Stimulated activated CD8-positive, alpha-beta memory T cell treated with anti-CD3 and anti-CD28 coated beads, Interleukin-15, amount 100 ng/mL, for 48 hours (primary cell): ENCODE measurements at regions not wholly inside any gene's neighbourhood (a gene's known extent, or its start where the extent isn't known, plus 50 kb on each side); places are given as distances from the start of the nearest gene placed in this dataset.

ENCODE experiments used
- DNase-seq, 2 donors: peaks; one replicate each; pipeline ENCODE4 v3.0.0-alpha.2; 2020; ENCODE audit warnings: low read depth in 2 of 2

DNA sequence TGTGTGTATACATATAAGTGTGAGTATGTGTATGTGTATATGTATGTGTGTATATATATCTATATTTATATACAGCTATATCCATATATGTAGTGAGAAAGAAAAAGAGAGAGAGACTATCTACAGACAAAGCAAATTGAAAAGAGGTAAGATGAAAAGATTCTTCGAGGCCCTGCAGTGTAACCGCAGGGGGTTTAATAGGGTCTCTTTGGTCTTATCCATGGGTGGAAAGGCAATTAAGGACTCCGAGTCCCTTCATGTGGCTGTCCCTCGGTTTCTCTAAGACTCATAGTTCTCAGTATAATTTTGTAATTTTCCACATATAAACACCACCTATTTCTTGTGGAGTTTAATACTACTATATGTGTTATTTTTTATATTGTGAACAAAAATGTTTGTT, 50.6 kb upstream of the JAZF1 start:
- DNase-seq, result no peak

DNA sequence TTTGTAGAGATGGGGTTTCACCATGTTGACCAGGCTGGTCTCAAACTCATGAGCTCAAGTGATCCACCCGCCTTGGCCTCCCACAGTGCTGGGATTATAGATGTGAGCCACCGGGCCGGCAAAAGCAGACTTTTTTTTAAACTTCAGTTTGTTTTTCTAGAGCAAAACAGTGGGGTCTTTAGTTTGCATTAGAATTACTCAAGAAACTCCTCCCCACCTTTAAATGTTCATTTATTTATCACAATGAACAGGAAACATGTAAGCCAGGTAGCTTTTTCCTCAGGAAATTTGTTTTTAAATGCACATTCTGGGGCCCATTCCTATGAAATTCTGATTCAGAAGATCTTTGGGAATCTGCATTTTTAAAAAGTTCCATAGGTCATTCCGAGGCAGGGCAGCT, 56.0 kb upstream of the JAZF1 start:
- DNase-seq, result no peak

DNA sequence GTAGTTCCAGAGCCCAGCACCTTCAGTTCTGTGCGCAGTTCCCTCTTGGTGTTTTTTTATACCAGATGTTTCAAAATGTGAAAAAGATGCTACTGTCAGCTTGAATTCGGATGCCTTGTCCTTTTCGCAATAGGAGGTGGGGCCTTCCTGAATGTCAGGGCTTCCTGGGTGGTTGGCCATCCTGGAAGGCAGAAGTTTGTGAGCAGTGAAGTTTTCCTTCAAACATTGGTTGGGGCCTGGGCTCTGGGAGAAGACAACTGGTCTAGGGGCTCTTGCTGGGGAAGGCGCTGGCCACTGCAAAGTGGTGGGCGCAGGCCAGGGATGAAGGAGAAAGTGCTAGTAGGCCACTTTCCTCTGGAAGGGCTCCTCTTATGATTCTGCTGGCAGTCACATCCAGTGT, 56.8 kb upstream of the JAZF1 start:
- no peak for DNase-seq

GRCh38 chr7:28239823-28240204, 59.2 kb upstream of the JAZF1 start:
- no peak for DNase-seq

DNA sequence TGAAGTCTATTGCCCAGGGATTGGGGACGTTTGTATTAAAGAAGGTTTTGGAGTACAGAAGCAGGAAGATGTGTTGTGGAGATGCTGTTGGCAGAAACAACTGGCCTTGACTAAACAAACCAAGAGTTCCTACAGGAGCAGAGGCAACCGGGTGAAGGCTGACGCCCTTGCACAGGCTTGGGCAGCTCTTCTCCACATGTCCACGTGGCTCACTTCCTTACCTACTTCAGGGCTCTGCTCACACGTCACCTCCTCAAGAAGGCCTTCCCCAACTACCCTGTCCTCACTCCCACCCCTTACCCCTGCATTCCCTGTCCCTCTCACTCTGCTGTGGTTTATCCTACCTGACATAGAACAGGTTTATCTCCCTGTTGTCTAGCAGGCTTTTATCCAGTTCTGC, 59.9 kb upstream of the JAZF1 start:
- no peak for DNase-seq

DNA sequence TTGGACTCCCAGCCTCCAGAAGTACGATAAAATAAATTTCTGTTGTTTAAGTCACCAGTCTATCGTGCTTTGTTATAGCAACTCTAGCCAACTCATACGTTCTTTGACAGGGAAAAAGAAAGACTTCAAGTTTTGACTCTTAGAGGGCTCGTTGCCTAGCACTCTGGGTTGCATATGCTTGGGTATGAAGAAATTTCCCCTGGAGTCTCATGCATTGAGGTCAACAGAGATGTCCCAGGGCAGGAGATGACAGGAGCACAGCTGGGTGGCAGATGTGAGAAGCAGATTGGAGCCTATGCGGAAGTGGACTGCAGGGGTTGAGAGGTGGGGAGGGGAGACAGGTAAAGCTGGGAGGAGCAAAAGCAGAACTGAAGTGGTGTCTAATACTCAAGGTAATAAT, 63.3 kb upstream of the JAZF1 start:
- DNase-seq, result no peak

DNA sequence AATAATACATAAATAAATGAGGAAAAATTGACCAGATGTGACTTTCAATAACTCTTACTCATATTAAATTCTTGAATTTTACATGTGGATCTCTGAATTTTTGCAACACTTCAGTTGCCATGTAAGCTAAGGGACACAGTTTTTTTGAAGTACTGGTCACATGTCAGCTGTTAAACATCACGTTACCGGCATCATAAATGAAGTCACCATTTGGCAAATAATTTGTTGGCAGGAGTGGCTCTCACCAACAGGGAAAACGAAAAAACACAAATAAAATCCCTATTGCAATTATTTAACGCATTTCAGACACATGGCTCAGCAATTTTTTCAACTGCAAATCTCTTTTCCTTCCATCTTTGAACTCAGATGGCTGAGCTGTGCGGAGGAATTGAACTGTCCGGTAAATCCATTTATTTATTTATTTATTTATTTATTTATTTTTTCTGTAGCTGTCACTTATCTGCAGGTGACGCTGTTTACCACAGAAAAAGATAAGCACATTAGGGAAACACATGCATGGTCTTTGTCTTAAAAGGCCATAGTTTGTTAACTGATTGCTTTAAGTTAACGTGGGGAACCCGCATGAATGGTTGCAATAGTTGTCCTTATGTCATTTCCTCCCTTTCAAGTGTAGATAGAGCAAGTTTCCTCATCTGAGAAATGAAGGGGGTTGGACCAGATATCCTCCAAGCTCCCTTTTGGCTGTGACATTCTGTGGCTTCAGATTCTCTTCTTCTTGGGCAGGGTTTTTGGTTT, 64.7 kb upstream of the JAZF1 start:
- no peak for DNase-seq

GRCh38 chr7:28246921-28247461, 66.4 kb upstream of the JAZF1 start:
- no peak for DNase-seq

- no peak for DNase-seq
Observed at GRCh38 chr7:28258240-28258639, 77.6 kb upstream of the JAZF1 start.

DNA sequence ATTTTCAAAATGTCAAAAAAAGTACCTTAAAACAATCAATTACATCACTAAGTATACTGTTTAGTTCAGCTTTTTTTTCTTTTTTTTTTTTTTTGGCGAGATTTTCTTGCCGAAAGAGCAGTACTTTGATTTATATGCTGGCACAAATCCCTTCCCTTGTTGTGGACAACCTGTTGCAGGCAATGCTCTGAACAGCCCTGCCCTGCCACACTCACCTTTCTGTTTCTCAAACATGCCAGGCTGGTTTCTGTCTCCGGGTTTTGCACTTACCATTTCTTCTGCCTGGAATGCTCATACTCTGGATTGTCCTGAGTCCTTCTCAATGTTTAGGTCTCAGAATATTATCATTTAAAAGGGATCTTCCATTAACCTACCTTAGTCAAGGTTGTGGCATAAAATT, 80.4 kb upstream of the JAZF1 start:
- no peak for DNase-seq

GRCh38 chr7:28263622-28264271, 83.2 kb upstream of the JAZF1 start:
- DNase-seq, result no peak

DNA sequence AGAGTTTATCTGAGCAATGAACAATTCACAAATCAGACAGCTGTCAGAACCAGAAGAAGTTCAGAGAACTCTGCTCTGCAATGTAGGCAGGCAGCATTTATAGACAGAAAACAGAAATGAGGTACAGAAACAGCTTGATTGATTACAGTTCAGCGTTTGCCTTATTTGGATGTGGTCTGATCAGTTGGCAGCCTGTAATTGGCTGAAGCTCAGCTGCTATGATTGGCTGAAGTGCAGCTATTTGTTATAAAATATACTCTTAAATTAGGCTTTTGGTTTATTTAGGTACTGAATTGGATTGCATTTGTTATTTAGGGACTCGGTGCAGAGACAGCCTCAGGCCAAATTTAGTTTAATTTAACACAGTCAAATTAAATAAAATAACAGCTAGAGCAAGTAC, 85.8 kb upstream of the JAZF1 start:
- DNase-seq, result no peak

GRCh38 chr7:28267012-28267411, 86.4 kb upstream of the JAZF1 start:
- DNase-seq, result no peak

- no peak for DNase-seq
Observed at GRCh38 chr7:28269700-28270361, 89.2 kb upstream of the JAZF1 start.

- DNase-seq, result no peak
Observed at GRCh38 chr7:28270536-28270935, 89.9 kb upstream of the JAZF1 start.

GRCh38 chr7:28272461-28272877, 91.9 kb upstream of the JAZF1 start:
- DNase-seq, result no peak

GRCh38 chr7:28276298-28276697, 95.7 kb upstream of the JAZF1 start:
- DNase-seq, result no peak

GRCh38 chr7:28277364-28277763, 96.8 kb upstream of the JAZF1 start:
- DNase-seq, result no peak

DNA sequence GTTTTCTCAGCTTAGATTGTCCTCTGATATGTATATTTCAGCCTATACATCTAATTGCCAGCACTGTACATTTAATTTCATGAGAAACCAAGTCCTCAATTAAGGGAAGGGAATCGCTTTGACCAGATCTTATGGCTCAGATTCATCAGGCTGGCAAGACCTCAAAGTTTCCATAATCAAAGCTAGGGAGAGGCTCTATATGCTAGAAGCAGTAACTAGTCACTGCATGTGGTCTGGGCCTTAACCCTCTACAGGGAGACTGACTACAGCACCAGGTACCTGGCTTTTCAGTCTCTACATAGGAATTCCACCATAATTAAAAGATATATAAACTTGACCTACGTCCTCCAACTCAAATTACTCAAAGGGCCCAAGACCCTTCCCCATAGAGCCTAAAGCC, 97.4 kb upstream of the JAZF1 start:
- no peak for DNase-seq

DNA sequence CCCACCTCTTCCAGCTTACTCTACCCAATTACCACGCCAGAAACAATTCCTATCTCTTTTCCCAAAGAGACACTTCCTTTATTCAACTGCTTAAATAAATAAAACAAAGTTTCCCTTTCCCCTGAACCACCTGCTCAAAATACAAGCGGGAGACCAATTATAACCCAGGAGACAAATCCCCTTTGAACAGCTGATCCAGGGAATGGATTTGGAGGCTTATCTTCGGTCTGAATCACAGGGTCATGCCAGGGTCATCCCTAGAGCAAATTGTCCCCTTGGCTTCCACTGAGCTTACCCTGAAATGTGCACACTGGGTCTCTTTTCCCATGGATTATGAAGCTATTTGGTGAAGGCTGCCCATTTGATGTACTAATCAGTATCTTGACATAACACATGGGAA, 99.9 kb upstream of the JAZF1 start:
- DNase-seq, result no peak

DNA sequence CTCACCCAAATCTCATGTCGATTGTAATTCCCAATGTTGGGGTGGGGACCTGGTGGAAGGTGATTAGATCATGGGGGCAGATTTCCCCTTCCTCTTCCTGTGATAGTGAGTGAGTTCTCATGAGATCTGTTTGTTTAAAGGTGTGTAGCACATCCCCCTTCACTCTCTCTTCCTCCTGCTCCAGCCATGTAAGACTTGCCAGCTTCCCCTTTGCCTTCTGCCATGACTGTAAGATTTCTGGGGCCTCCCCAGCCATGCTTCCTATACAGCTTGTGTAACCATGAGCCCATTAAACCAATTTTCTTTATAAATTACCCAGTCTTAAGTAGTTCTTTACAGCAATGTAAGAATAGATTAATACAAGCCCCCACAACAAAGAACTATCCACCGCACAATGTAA, 109.9 kb upstream of the JAZF1 start:
- DNase-seq, result no peak

GRCh38 chr7:28291559-28291958, 111.0 kb upstream of the JAZF1 start:
- DNase-seq, result no peak
